ENCODE measurements at regions not wholly inside any gene's neighbourhood (a gene's known extent, or its start where the extent isn't known, plus 50 kb on each side); places are given as distances from the start of the nearest gene placed in this dataset.

- DNase-seq: peak; percentile 97 to 98
These were observed 51.7 kb upstream of the RCN1 start for GRCh38 chr11:32039149-32039548.

GRCh38 chr11:32034680-32035079, 56.2 kb upstream of the RCN1 start:
- DNase-seq: no peak

GRCh38 chr11:32034149-32034548, 56.7 kb upstream of the RCN1 start:
- DNase-seq: no peak

- DNase-seq: no peak
These were observed 57.4 kb upstream of the RCN1 start for GRCh38 chr11:32033491-32033890.

- no peak for DNase-seq
These were observed 57.8 kb upstream of the RCN1 start for GRCh38 chr11:32033067-32033466.

- DNase-seq: no peak
These were observed 58.4 kb upstream of the RCN1 start for GRCh38 chr11:32032478-32032877.

- DNase-seq: no peak
These were observed 58.8 kb upstream of the RCN1 start for GRCh38 chr11:32032052-32032451.

GRCh38 chr11:32030875-32031503, 59.9 kb upstream of the RCN1 start:
- DNase-seq: no peak

GRCh38 chr11:32029721-32030120, 61.2 kb upstream of the RCN1 start:
- DNase-seq: no peak

- no peak for DNase-seq
These were observed 62.7 kb upstream of the RCN1 start for GRCh38 chr11:32028201-32028600.

- DNase-seq: no peak
These were observed 64.1 kb upstream of the RCN1 start for GRCh38 chr11:32026766-32027165.

GRCh38 chr11:32024948-32025347, 65.9 kb upstream of the RCN1 start:
- DNase-seq: no peak

GRCh38 chr11:32023370-32024305, 67.2 kb upstream of the RCN1 start:
- no peak for DNase-seq

- no peak for DNase-seq
These were observed 72.2 kb upstream of the RCN1 start for GRCh38 chr11:32018672-32019071.

GRCh38 chr11:32016111-32016510, 74.8 kb upstream of the RCN1 start:
- no peak for DNase-seq

GRCh38 chr11:32015427-32015826, 75.4 kb upstream of the RCN1 start:
- no peak for DNase-seq

- DNase-seq: no peak
These were observed 77.3 kb upstream of the RCN1 start for GRCh38 chr11:32013603-32014002.

- no peak for DNase-seq
These were observed 78.8 kb upstream of the RCN1 start for GRCh38 chr11:32012049-32012448.

GRCh38 chr11:32008880-32009551, 81.9 kb upstream of the RCN1 start:
- peak; percentile 35 to 52 for DNase-seq

GRCh38 chr11:32006799-32007388, 84.0 kb upstream of the RCN1 start:
- peak; percentile 67 to 82 for DNase-seq

GRCh38 chr11:32005786-32006416, 85.0 kb upstream of the RCN1 start:
- DNase-seq: no peak

GRCh38 chr11:32003335-32003734, 87.5 kb upstream of the RCN1 start:
- DNase-seq: peak in 1 of 2 experiments; percentile 26

- DNase-seq: no peak
These were observed 88.6 kb upstream of the RCN1 start for GRCh38 chr11:32002311-32002710.

Measured in NCI-H526 (cell line).